BJ (cell line): ENCODE measurements at regions not wholly inside any gene's neighbourhood (a gene's known extent, or its start where the extent isn't known, plus 50 kb on each side); places are given as distances from the start of the nearest gene placed in this dataset.

Experiments
- CTCF ChIA-PET: fragments of 350-600 bp; formaldehyde crosslinking; extraction: SDS; loops from one replicate; lab custom pipeline; 2021; ENCODE audit warnings: antibody characterized with exemption, inconsistent platforms; lab: Yijun Ruan, JAX
- POLR2A ChIA-PET: fragments of 300-600 bp; sonication (Branson Sonifier 250); formaldehyde crosslinking; extraction: SDS; loops from one replicate; lab custom pipeline; 2021; ENCODE audit warnings: antibody characterized with exemption; lab: Charles Lee
- DNase-seq: peaks from one replicate; pipeline ENCODE4 v3.0.0-alpha.2; 2011; ENCODE audit warnings: low read depth
- H3K27me3 ChIP-seq: 2 replicates; pipeline ENCODE4 v1.6.0; 2011; ENCODE audit warnings: low read length; ENCODE audit not compliant: control insufficient read depth, insufficient read depth
- H3K36me3 ChIP-seq: 2 replicates; pipeline ENCODE4 v1.5.1; 2011; ENCODE audit warnings: low read length; ENCODE audit not compliant: control insufficient read depth, insufficient read depth
- H3K4me3 ChIP-seq: 2 replicates; pipeline ENCODE4 v1.5.1; 2011; ENCODE audit warnings: low read depth, mild to moderate bottlenecking, control low read depth, low read length
- CTCF ChIP-seq: IDR thresholded peaks from 2 replicates; pipeline ENCODE4 v1.5.1; 2011; ENCODE audit warnings: low read depth, mild to moderate bottlenecking, control low read depth, inconsistent platforms, low read length, moderate library complexity; ENCODE audit not compliant: insufficient read depth

GRCh38 chr17:56030009-56030624 is 123.2 kb upstream of the ANKFN1 start:
- Histone ChIP-seq H3K4me3 (no peak overlapping the region), H3K36me3 (no peaks in the 10 kb centered on the region), H3K27me3 (no peaks in the 10 kb centered on the region)
- ChIA-PET POLR2A (no interaction called here), CTCF (no interaction called here)
- TF ChIP-seq CTCF, result no peak
- no peak for DNase-seq

GRCh38 chr17:56031636-56032035 is 121.6 kb upstream of the ANKFN1 start:
- no peaks in the 10 kb centered on the region for H3K27me3 ChIP-seq
- no peaks in the 10 kb centered on the region for H3K36me3 ChIP-seq
- CTCF ChIA-PET, result no interaction called here
- DNase-seq, result no peak
- TF ChIP-seq CTCF, result no peak
- POLR2A ChIA-PET, result no interaction called here
- H3K4me3 ChIP-seq, result no peak overlapping the region

- H3K4me3 ChIP-seq, result no peak overlapping the region
- no peak for DNase-seq
- CTCF ChIA-PET, result interaction anchor here (1.0 kb wide), 1 partner anchor 24 kb away, joined by 3 read pairs; no protein-coding TSS in a partner anchor
- no peaks in the 10 kb centered on the region for H3K36me3 ChIP-seq
- TF ChIP-seq CTCF, result no peak
- H3K27me3 ChIP-seq, result no peaks in the 10 kb centered on the region
- POLR2A ChIA-PET, result no interaction called here
Measured at GRCh38 chr17:56034197-56034635, 119.1 kb upstream of the ANKFN1 start.

GRCh38 chr17:56038131-56038530 is 115.1 kb upstream of the ANKFN1 start:
- TF ChIP-seq CTCF, result no peak
- POLR2A ChIA-PET, result no interaction called here
- CTCF ChIA-PET, result no interaction called here
- DNase-seq, result no peak
- Histone ChIP-seq H3K4me3 (no peak overlapping the region), H3K27me3 (no peaks in the 10 kb centered on the region), H3K36me3 (no peaks in the 10 kb centered on the region)

GRCh38 chr17:56045872-56046271 is 107.4 kb upstream of the ANKFN1 start:
- POLR2A ChIA-PET, result interaction anchor here (0.5 kb wide), 1 partner anchor 34 kb away, joined by 4 read pairs; no protein-coding TSS in a partner anchor
- CTCF ChIA-PET, result no interaction called here
- no peak for TF ChIP-seq CTCF
- Histone ChIP-seq H3K27me3 (no peaks in the 10 kb centered on the region), H3K36me3 (no peaks in the 10 kb centered on the region), H3K4me3 (no peak overlapping the region)
- DNase-seq, result no peak
